ENCODE measurements at regions not wholly inside any gene's neighbourhood (a gene's known extent, or its start where the extent isn't known, plus 50 kb on each side); places are given as distances from the start of the nearest gene placed in this dataset.

DNA sequence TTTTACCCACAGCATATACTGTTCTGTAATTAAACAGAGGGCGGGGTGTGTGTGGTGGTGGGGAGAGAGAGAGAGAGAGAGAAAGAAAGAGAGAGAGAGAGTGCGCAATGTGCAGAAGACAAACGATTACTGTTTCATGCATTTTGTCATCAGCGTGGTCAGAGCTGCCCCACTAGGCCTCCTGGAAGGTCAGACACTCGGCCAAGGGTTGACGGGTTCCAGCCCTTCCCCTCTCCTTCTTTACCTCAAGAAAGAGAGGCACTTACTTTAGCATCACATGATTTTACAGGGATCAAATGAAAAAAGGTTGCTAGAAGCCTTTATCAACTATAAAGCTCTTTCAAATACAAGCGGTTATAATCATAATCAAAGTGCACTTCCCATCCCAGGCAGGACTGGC, 269.2 kb upstream of the SORL1-AS1 start:
- TF ChIP-seq EZH2 (IDR thresholded peaks at IDR 0.05) (no peak), POLR2A (IDR thresholded peaks at IDR 0.05; ENCODE audit: borderline replicate concordance, extremely low read depth, insufficient read depth, insufficient read length) (no peak), EGR1 (IDR thresholded peaks at IDR 0.05; ENCODE audit: low read depth) (no peak), FOSL1 (IDR thresholded peaks at IDR 0.05; ENCODE audit: low read depth) (no peak), ZFX (IDR thresholded peaks at IDR 0.05) (no peak), ZNF274 (IDR thresholded peaks at IDR 0.05; ENCODE audit: low read depth, low read length) (no peak), EZH2phosphoT487 (IDR thresholded peaks at IDR 0.05; ENCODE audit: borderline replicate concordance) (no peak), POLR2AphosphoS5 (IDR thresholded peaks at IDR 0.05; ENCODE audit: low read depth, low read length) (no peak), YY1 (IDR thresholded peaks at IDR 0.05; ENCODE audit: extremely low read depth, insufficient replicate concordance, low read depth, low read length) (no peak), RAD21 (IDR thresholded peaks at IDR 0.05; ENCODE audit: low read depth) (no peak)
- TF ChIP-seq, protein P1, sequence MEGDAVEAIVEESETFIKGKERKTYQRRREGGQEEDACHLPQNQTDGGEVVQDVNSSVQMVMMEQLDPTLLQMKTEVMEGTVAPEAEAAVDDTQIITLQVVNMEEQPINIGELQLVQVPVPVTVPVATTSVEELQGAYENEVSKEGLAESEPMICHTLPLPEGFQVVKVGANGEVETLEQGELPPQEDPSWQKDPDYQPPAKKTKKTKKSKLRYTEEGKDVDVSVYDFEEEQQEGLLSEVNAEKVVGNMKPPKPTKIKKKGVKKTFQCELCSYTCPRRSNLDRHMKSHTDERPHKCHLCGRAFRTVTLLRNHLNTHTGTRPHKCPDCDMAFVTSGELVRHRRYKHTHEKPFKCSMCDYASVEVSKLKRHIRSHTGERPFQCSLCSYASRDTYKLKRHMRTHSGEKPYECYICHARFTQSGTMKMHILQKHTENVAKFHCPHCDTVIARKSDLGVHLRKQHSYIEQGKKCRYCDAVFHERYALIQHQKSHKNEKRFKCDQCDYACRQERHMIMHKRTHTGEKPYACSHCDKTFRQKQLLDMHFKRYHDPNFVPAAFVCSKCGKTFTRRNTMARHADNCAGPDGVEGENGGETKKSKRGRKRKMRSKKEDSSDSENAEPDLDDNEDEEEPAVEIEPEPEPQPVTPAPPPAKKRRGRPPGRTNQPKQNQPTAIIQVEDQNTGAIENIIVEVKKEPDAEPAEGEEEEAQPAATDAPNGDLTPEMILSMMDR (IDR thresholded peaks at IDR 0.05 in 2 of 3, conservative IDR thresholded peaks at IDR 0.05 in 1 of 3; ENCODE audit: borderline replicate concordance in 1 of 3, insufficient read depth in 1 of 3, low read depth in 2 of 3, low read length in 2 of 3): no peak
- TF ChIP-seq, protein P2, sequence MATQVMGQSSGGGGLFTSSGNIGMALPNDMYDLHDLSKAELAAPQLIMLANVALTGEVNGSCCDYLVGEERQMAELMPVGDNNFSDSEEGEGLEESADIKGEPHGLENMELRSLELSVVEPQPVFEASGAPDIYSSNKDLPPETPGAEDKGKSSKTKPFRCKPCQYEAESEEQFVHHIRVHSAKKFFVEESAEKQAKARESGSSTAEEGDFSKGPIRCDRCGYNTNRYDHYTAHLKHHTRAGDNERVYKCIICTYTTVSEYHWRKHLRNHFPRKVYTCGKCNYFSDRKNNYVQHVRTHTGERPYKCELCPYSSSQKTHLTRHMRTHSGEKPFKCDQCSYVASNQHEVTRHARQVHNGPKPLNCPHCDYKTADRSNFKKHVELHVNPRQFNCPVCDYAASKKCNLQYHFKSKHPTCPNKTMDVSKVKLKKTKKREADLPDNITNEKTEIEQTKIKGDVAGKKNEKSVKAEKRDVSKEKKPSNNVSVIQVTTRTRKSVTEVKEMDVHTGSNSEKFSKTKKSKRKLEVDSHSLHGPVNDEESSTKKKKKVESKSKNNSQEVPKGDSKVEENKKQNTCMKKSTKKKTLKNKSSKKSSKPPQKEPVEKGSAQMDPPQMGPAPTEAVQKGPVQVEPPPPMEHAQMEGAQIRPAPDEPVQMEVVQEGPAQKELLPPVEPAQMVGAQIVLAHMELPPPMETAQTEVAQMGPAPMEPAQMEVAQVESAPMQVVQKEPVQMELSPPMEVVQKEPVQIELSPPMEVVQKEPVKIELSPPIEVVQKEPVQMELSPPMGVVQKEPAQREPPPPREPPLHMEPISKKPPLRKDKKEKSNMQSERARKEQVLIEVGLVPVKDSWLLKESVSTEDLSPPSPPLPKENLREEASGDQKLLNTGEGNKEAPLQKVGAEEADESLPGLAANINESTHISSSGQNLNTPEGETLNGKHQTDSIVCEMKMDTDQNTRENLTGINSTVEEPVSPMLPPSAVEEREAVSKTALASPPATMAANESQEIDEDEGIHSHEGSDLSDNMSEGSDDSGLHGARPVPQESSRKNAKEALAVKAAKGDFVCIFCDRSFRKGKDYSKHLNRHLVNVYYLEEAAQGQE (IDR thresholded peaks at IDR 0.05; ENCODE audit: low read depth): no peak
- TF ChIP-seq, protein P3, sequence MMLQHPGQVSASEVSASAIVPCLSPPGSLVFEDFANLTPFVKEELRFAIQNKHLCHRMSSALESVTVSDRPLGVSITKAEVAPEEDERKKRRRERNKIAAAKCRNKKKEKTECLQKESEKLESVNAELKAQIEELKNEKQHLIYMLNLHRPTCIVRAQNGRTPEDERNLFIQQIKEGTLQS (IDR thresholded peaks at IDR 0.05): no peak

Measured in HCT116 (cell line).